Keratinocyte (primary cell): ENCODE measurements at regions not wholly inside any gene's neighbourhood (a gene's known extent, or its start where the extent isn't known, plus 50 kb on each side); places are given as distances from the start of the nearest gene placed in this dataset.

Experiments used
- CTCF ChIP-seq, 3 experiments: IDR thresholded peaks in 1 of 3; conservative IDR thresholded peaks in 1 of 3; optimal IDR thresholded peaks in 1 of 3; 2 replicates in 2 of 3; 3 replicates in 1 of 3; pipeline versions ENCODE3 to v1.5.1; 2011; ENCODE audit warnings: low read length in 3 of 3, mild to moderate bottlenecking in 3 of 3, moderate library complexity in 2 of 3, control low read depth in 1 of 3, inconsistent platforms in 1 of 3; ENCODE audit not compliant: insufficient read depth in 2 of 3; ENCODE audit errors: extremely low read depth in 1 of 3
- EZH2 ChIP-seq: IDR thresholded peaks from one replicate; pipeline ENCODE4 v1.6.1; 2012; ENCODE audit warnings: inconsistent platforms, mild to moderate bottlenecking, low read length, moderate library complexity

GRCh38 chr13:33367171-33367895 lies 81.8 kb upstream of the STARD13 start:
- TF ChIP-seq CTCF (optimal IDR thresholded peaks at IDR 0.05 in 1 of 3, IDR thresholded peaks at IDR 0.05 in 1 of 3, conservative IDR thresholded peaks at IDR 0.05 in 1 of 3; ENCODE audit: extremely low read depth in 1 of 3, insufficient read depth in 2 of 3, low read length in 3 of 3) (no peak), EZH2 (no peak)
